ENCODE measurements at regions not wholly inside any gene's neighbourhood (a gene's known extent, or its start where the extent isn't known, plus 50 kb on each side); places are given as distances from the start of the nearest gene placed in this dataset.

GRCh38 chr2:167579826-167580225, 667.6 kb downstream of the STK39 start:
- no peak overlapping the region for H3K4me3 ChIP-seq (ENCODE audit: low read depth in 1 of 3, low read length in 3 of 3)
- 44% methylated on average over 2 of the region's 2 CpGs for WGBS
- no peak overlapping the region for H3K27ac ChIP-seq (ENCODE audit: low read depth in 1 of 2, low read length in 2 of 2)
- H3K9me3 ChIP-seq (ENCODE audit: control insufficient read depth in 4 of 4, low read length in 3 of 4) = no peaks in the 10 kb centered on the region
- DNase-seq (ENCODE audit: low spot score) = no peak
- TF ChIP-seq ATF3 (IDR thresholded peaks at IDR 0.05) = peak; percentile 13
- no peak for TF ChIP-seq RXRA (IDR thresholded peaks at IDR 0.05)
- no peak for TF ChIP-seq TAF1 (conservative IDR thresholded peaks at IDR 0.05)
- H3K9ac ChIP-seq (ENCODE audit: low read depth in 1 of 2, low read length in 2 of 2) = no peak overlapping the region
- H3K27me3 ChIP-seq (ENCODE audit: control insufficient read depth in 4 of 4, insufficient read depth in 4 of 4, low read length in 3 of 4) = no peaks in the 10 kb centered on the region
- H3K36me3 ChIP-seq (ENCODE audit: control insufficient read depth in 4 of 4, insufficient read depth in 3 of 4, low read depth in 1 of 4, low read length in 3 of 4) = no peaks in the 10 kb centered on the region
- no peaks in the 10 kb centered on the region for H3K4me1 ChIP-seq (ENCODE audit: control insufficient read depth in 4 of 4, insufficient read depth in 4 of 4, low read length in 3 of 4)

- no peak for DNase-seq (ENCODE audit: low spot score)
- Histone ChIP-seq H3K36me3 (ENCODE audit: control insufficient read depth in 4 of 4, insufficient read depth in 3 of 4, low read depth in 1 of 4, low read length in 3 of 4) (no peaks in the 10 kb centered on the region), H3K9me3 (ENCODE audit: control insufficient read depth in 4 of 4, low read length in 3 of 4) (no peaks in the 10 kb centered on the region), H3K4me3 (ENCODE audit: low read depth in 1 of 3, low read length in 3 of 3) (no peak overlapping the region), H3K9ac (ENCODE audit: low read depth in 1 of 2, low read length in 2 of 2) (no peak overlapping the region), H3K27ac (ENCODE audit: low read depth in 1 of 2, low read length in 2 of 2) (no peak overlapping the region), H3K27me3 (ENCODE audit: control insufficient read depth in 4 of 4, insufficient read depth in 4 of 4, low read length in 3 of 4) (no peaks in the 10 kb centered on the region), H3K4me1 (ENCODE audit: control insufficient read depth in 4 of 4, insufficient read depth in 4 of 4, low read length in 3 of 4) (no peaks in the 10 kb centered on the region)
- TF ChIP-seq JUND (IDR thresholded peaks at IDR 0.05) (no peak), FOXA2 (IDR thresholded peaks at IDR 0.05) (no peak), YY1 (IDR thresholded peaks at IDR 0.05) (no peak), EGR1 (IDR thresholded peaks at IDR 0.05; ENCODE audit: low read depth in 2 of 2) (no peak), RXRA (IDR thresholded peaks at IDR 0.05) (no peak), HNF4A (conservative IDR thresholded peaks at IDR 0.05) (no peak), ATF3 (IDR thresholded peaks at IDR 0.05) (no peak), TAF1 (conservative IDR thresholded peaks at IDR 0.05) (no peak), GABPA (IDR thresholded peaks at IDR 0.05 in 1 of 2, conservative IDR thresholded peaks at IDR 0.05 in 1 of 2) (no peak)
- TF ChIP-seq, protein P1, sequence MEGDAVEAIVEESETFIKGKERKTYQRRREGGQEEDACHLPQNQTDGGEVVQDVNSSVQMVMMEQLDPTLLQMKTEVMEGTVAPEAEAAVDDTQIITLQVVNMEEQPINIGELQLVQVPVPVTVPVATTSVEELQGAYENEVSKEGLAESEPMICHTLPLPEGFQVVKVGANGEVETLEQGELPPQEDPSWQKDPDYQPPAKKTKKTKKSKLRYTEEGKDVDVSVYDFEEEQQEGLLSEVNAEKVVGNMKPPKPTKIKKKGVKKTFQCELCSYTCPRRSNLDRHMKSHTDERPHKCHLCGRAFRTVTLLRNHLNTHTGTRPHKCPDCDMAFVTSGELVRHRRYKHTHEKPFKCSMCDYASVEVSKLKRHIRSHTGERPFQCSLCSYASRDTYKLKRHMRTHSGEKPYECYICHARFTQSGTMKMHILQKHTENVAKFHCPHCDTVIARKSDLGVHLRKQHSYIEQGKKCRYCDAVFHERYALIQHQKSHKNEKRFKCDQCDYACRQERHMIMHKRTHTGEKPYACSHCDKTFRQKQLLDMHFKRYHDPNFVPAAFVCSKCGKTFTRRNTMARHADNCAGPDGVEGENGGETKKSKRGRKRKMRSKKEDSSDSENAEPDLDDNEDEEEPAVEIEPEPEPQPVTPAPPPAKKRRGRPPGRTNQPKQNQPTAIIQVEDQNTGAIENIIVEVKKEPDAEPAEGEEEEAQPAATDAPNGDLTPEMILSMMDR (IDR thresholded peaks at IDR 0.05; ENCODE audit: low read depth, low read length, missing input control) = no peak
Observed at GRCh38 chr2:167575276-167575675, 672.1 kb downstream of the STK39 start.

GRCh38 chr2:167572883-167573619, 674.3 kb downstream of the STK39 start:
- H3K9ac ChIP-seq (ENCODE audit: low read depth in 1 of 2, low read length in 2 of 2) = no peak overlapping the region
- no peaks in the 10 kb centered on the region for H3K4me1 ChIP-seq (ENCODE audit: control insufficient read depth in 4 of 4, insufficient read depth in 4 of 4, low read length in 3 of 4)
- no peaks in the 10 kb centered on the region for H3K36me3 ChIP-seq (ENCODE audit: control insufficient read depth in 4 of 4, insufficient read depth in 3 of 4, low read depth in 1 of 4, low read length in 3 of 4)
- no peaks in the 10 kb centered on the region for H3K27me3 ChIP-seq (ENCODE audit: control insufficient read depth in 4 of 4, insufficient read depth in 4 of 4, low read length in 3 of 4)
- no peak overlapping the region for H3K27ac ChIP-seq (ENCODE audit: low read depth in 1 of 2, low read length in 2 of 2)
- no peaks in the 10 kb centered on the region for H3K9me3 ChIP-seq (ENCODE audit: control insufficient read depth in 4 of 4, low read length in 3 of 4)
- no peak for DNase-seq (ENCODE audit: low spot score)
- H3K4me3 ChIP-seq (ENCODE audit: low read depth in 1 of 3, low read length in 3 of 3) = no peak overlapping the region
- 88% methylated on average over 1 of the region's 1 CpG for WGBS
- TF ChIP-seq HNF4G (IDR thresholded peaks at IDR 0.05) = no peak
- no peak for TF ChIP-seq FOXA1 (IDR thresholded peaks at IDR 0.05)
- no peak for TF ChIP-seq YY1 (IDR thresholded peaks at IDR 0.05)
- TF ChIP-seq EGR1 (IDR thresholded peaks at IDR 0.05; ENCODE audit: low read depth in 2 of 2) = no peak
- TF ChIP-seq, protein P1 (IDR thresholded peaks at IDR 0.05; ENCODE audit: low read depth, low read length, missing input control) = no peak
- no peak for TF ChIP-seq RXRA (IDR thresholded peaks at IDR 0.05)
- TF ChIP-seq GABPA (IDR thresholded peaks at IDR 0.05 in 1 of 2, conservative IDR thresholded peaks at IDR 0.05 in 1 of 2) = no peak
- no peak for TF ChIP-seq ZBTB33 (IDR thresholded peaks at IDR 0.05)
- TF ChIP-seq SP1 (IDR thresholded peaks at IDR 0.05) = no peak
- TF ChIP-seq FOXA2 (IDR thresholded peaks at IDR 0.05) = no peak
- TF ChIP-seq, protein P2, sequence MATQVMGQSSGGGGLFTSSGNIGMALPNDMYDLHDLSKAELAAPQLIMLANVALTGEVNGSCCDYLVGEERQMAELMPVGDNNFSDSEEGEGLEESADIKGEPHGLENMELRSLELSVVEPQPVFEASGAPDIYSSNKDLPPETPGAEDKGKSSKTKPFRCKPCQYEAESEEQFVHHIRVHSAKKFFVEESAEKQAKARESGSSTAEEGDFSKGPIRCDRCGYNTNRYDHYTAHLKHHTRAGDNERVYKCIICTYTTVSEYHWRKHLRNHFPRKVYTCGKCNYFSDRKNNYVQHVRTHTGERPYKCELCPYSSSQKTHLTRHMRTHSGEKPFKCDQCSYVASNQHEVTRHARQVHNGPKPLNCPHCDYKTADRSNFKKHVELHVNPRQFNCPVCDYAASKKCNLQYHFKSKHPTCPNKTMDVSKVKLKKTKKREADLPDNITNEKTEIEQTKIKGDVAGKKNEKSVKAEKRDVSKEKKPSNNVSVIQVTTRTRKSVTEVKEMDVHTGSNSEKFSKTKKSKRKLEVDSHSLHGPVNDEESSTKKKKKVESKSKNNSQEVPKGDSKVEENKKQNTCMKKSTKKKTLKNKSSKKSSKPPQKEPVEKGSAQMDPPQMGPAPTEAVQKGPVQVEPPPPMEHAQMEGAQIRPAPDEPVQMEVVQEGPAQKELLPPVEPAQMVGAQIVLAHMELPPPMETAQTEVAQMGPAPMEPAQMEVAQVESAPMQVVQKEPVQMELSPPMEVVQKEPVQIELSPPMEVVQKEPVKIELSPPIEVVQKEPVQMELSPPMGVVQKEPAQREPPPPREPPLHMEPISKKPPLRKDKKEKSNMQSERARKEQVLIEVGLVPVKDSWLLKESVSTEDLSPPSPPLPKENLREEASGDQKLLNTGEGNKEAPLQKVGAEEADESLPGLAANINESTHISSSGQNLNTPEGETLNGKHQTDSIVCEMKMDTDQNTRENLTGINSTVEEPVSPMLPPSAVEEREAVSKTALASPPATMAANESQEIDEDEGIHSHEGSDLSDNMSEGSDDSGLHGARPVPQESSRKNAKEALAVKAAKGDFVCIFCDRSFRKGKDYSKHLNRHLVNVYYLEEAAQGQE (IDR thresholded peaks at IDR 0.05) = no peak
- TF ChIP-seq ATF3 (IDR thresholded peaks at IDR 0.05) = no peak
- no peak for TF ChIP-seq JUND (IDR thresholded peaks at IDR 0.05)
